Smooth muscle cell (in vitro differentiated cells): ENCODE measurements at regions not wholly inside any gene's neighbourhood (a gene's known extent, or its start where the extent isn't known, plus 50 kb on each side); places are given as distances from the start of the nearest gene placed in this dataset.

Experiments
- DNase-seq: peaks from one replicate; lab custom pipeline; 2025; ENCODE audit not compliant: unreplicated experiment; lab: John Stamatoyannopoulos, UW
- H2AFZ ChIP-seq: fragments of 200-600 bp; sonication (generic); 2 replicates; pipeline ENCODE4 v1.6.0; 2016; ENCODE audit warnings: antibody characterized with exemption, low read depth, mild to moderate bottlenecking
- H3F3A ChIP-seq: fragments of 200-600 bp; sonication (generic); 2 replicates; pipeline ENCODE4 v1.6.0; 2017; ENCODE audit warnings: antibody characterized with exemption, low read depth
- H3K27ac ChIP-seq: fragments of 200-600 bp; sonication (generic); 2 replicates; pipeline ENCODE4 v1.5.1; 2016; ENCODE audit warnings: low read depth, mild to moderate bottlenecking
- H3K27me3 ChIP-seq: fragments of 200-600 bp; sonication (generic); 2 replicates; pipeline ENCODE4 v1.6.1; 2016; ENCODE audit warnings: low read depth, mild to moderate bottlenecking
- H3K36me3 ChIP-seq: fragments of 200-600 bp; sonication (generic); 2 replicates; pipeline ENCODE4 v1.5.1; 2016; ENCODE audit warnings: low read depth
- H3K4me1 ChIP-seq: fragments of 200-600 bp; sonication (generic); 2 replicates; pipeline ENCODE4 v1.5.1; 2016; ENCODE audit warnings: low read depth
- H3K4me2 ChIP-seq: fragments of 200-600 bp; sonication (generic); 2 replicates; pipeline ENCODE4 v1.6.0; 2016; ENCODE audit warnings: mild to moderate bottlenecking
- H3K4me3 ChIP-seq: fragments of 200-600 bp; sonication (generic); 2 replicates; pipeline ENCODE4 v1.5.1; 2016; ENCODE audit warnings: mild to moderate bottlenecking
- H3K79me2 ChIP-seq: fragments of 200-600 bp; sonication (generic); 2 replicates; pipeline ENCODE4 v1.6.0; 2016; ENCODE audit warnings: low read depth, mild to moderate bottlenecking
- H3K9ac ChIP-seq: fragments of 200-600 bp; sonication (generic); 2 replicates; pipeline ENCODE4 v1.6.0; 2016; ENCODE audit warnings: low read depth
- H3K9me3 ChIP-seq: fragments of 200-600 bp; sonication (generic); replicated peaks from 2 replicates; pipeline ENCODE4 v1.5.1; 2016; ENCODE audit warnings: low read depth
- H4K20me1 ChIP-seq: fragments of 200-600 bp; sonication (generic); 2 replicates; pipeline ENCODE4 v1.6.0; 2016; ENCODE audit warnings: low read depth
- CTCF ChIP-seq: fragments of 200-600 bp; sonication (generic); IDR thresholded peaks from 2 replicates; pipeline ENCODE4 v1.5.1; 2017; ENCODE audit warnings: borderline replicate concordance, mild to moderate bottlenecking, antibody characterized with exemption; ENCODE audit not compliant: insufficient read depth, poor library complexity, severe bottlenecking
- WGBS: methylation state at CpG from one replicate; pipeline ENCODE4 v1.1.7; 2016; ENCODE audit warnings: low lambda C conversion rate; 5-methylcytosine and 5-hydroxymethylcytosine counted together

GRCh38 chr18:68431922-68432198 lies 283.0 kb downstream of the TMX3 start:
- H3K79me2 ChIP-seq = no peaks in the 10 kb centered on the region
- 65% methylated on average over 5 of the region's 5 CpGs for WGBS
- H3K4me1 ChIP-seq = peaks cover 7% of the 10 kb centered on the region
- H2AFZ ChIP-seq = no peak overlapping the region
- no peaks in the 10 kb centered on the region for H3K27me3 ChIP-seq
- H4K20me1 ChIP-seq = no peaks in the 10 kb centered on the region
- peak overlapping the region; percentile 45 for H3K27ac ChIP-seq
- no peaks in the 10 kb centered on the region for H3K36me3 ChIP-seq
- TF ChIP-seq CTCF = no peak
- DNase-seq = no peak
- H3K9me3 ChIP-seq = no peaks in the 10 kb centered on the region
- no peak overlapping the region for H3K4me3 ChIP-seq
- H3K4me2 ChIP-seq = no peak overlapping the region
- peaks cover 15% of the 10 kb centered on the region for H3F3A ChIP-seq
- H3K9ac ChIP-seq = no peak overlapping the region

- Histone ChIP-seq H3K79me2 (no peaks in the 10 kb centered on the region), H2AFZ (peak overlapping the region; percentile 17), H3K27ac (peak overlapping the region; percentile 45), H3K4me2 (no peak overlapping the region), H3K27me3 (no peaks in the 10 kb centered on the region), H3K9me3 (no peaks in the 10 kb centered on the region), H3K9ac (no peak overlapping the region), H3K4me3 (no peak overlapping the region), H4K20me1 (no peaks in the 10 kb centered on the region), H3K4me1 (peaks cover 7% of the 10 kb centered on the region), H3F3A (peaks cover 15% of the 10 kb centered on the region), H3K36me3 (no peaks in the 10 kb centered on the region)
- DNase-seq = no peak
- no peak for TF ChIP-seq CTCF
- 68% methylated on average over 6 of the region's 6 CpGs for WGBS
Measured at GRCh38 chr18:68431111-68431921, 283.6 kb downstream of the TMX3 start.

GRCh38 chr18:68429841-68430240 lies 285.1 kb downstream of the TMX3 start:
- DNase-seq = no peak
- no peak overlapping the region for H3K9ac ChIP-seq

More at GRCh38 chr18:68429841-68430240, 285.1 kb downstream of the TMX3 start:
- Histone ChIP-seq H3K27ac (no peak overlapping the region), H3K4me3 (no peak overlapping the region), H3F3A (peaks cover 15% of the 10 kb centered on the region), H3K4me2 (no peak overlapping the region), H3K27me3 (no peaks in the 10 kb centered on the region), H3K9me3 (no peaks in the 10 kb centered on the region), H3K36me3 (no peaks in the 10 kb centered on the region), H2AFZ (no peak overlapping the region), H3K79me2 (no peaks in the 10 kb centered on the region), H4K20me1 (no peaks in the 10 kb centered on the region), H3K4me1 (peaks cover 7% of the 10 kb centered on the region)
- 74% methylated on average over 2 of the region's 2 CpGs for WGBS
- TF ChIP-seq CTCF = no peak
